ENCODE measurements at regions not wholly inside any gene's neighbourhood (a gene's known extent, or its start where the extent isn't known, plus 50 kb on each side); places are given as distances from the start of the nearest gene placed in this dataset.

DNA sequence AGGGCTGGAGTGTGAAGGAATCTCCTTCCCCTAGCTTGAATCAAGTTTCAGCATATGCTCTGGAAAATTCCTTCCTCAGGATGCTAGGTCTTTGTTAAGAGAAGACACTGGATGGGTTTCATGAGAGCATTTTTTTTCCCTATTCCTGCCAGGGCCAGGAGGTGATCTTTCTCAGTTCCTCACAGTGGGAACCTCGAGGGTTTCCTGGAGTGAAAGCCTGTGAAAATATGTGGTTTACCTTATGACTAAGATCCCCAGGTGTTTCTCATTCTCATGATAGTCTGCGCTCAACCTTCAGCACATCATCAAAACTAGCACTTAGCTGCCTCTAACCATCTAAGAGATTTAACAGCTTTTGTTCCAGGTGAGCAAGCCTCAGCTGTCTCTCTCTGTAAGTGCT is 985.3 kb upstream of the FAT3 start:
- H3K4me3 ChIP-seq (ENCODE audit: low read length) = no peak overlapping the region
- TF ChIP-seq, protein P1, sequence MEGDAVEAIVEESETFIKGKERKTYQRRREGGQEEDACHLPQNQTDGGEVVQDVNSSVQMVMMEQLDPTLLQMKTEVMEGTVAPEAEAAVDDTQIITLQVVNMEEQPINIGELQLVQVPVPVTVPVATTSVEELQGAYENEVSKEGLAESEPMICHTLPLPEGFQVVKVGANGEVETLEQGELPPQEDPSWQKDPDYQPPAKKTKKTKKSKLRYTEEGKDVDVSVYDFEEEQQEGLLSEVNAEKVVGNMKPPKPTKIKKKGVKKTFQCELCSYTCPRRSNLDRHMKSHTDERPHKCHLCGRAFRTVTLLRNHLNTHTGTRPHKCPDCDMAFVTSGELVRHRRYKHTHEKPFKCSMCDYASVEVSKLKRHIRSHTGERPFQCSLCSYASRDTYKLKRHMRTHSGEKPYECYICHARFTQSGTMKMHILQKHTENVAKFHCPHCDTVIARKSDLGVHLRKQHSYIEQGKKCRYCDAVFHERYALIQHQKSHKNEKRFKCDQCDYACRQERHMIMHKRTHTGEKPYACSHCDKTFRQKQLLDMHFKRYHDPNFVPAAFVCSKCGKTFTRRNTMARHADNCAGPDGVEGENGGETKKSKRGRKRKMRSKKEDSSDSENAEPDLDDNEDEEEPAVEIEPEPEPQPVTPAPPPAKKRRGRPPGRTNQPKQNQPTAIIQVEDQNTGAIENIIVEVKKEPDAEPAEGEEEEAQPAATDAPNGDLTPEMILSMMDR (conservative IDR thresholded peaks at IDR 0.05; ENCODE audit: low read depth, low read length) = no peak
- DNase-seq (ENCODE audit: low read depth) = no peak

DNA sequence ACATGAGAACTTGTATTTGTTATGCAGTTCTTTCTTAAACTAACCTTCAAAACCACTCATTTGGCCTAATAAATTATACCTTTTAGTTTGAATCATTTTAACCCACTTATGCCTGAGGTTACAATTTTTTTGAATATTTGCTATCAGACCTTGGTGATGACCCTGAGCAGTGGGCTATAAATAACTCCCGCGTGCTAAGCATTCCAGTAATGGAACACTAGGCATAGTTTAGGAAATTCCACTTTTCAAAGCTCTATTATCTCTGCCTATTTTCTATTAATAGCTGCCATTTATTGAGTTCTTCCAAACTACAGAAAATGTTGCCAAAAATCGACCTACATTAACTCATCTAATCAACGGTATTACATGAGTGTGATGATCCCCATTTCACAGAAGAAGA is 993.4 kb upstream of the FAT3 start:
- no peak for DNase-seq (ENCODE audit: low read depth)
- no peak overlapping the region for H3K4me3 ChIP-seq (ENCODE audit: low read length)
- TF ChIP-seq, protein P1 (conservative IDR thresholded peaks at IDR 0.05; ENCODE audit: low read depth, low read length) = no peak

DNA sequence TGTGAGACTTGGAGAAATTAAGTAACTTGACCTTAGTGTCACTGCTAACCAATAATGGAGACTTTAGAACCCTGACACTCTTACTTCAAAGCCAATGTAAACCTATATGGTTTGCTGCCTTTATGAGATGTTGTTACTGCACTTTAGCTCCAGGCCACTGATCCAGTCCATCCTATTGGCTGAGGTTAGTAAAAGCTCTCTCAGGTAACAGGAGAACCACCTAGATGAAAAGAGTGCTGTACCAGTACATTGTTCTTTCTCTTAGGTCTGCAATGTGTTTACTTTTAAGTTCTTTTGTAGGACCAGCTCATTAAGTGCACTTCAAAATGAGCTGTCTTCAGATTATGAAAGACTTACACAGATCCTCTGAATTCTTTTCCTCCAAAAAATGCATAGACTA is 994.0 kb upstream of the FAT3 start:
- no peak for DNase-seq (ENCODE audit: low read depth)
- TF ChIP-seq, protein P1 (conservative IDR thresholded peaks at IDR 0.05; ENCODE audit: low read depth, low read length) = no peak
- H3K4me3 ChIP-seq (ENCODE audit: low read length) = no peak overlapping the region

DNA sequence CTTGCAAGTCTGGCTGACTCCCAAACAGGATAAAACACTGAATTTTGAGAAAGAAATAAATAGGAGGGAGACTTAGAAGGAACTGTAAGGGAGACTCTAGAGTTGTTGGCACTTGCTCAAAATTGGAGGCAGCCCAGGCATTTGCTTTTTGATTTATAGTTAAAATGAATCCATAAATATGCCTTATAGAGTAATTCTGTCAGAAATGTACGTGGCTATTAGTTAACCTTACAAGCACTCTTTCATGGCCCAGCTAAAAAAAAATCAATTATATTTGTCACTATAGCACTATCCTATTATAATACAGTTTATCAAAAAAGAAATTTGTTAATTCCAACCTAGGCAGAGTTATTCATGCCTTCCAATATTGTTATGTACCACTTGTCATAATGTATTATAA is 1000.0 kb upstream of the CHORDC1 start:
- no peak overlapping the region for H3K4me3 ChIP-seq (ENCODE audit: low read length)
- TF ChIP-seq, protein P1 (conservative IDR thresholded peaks at IDR 0.05; ENCODE audit: low read depth, low read length) = no peak
- DNase-seq (ENCODE audit: low read depth) = no peak

DNA sequence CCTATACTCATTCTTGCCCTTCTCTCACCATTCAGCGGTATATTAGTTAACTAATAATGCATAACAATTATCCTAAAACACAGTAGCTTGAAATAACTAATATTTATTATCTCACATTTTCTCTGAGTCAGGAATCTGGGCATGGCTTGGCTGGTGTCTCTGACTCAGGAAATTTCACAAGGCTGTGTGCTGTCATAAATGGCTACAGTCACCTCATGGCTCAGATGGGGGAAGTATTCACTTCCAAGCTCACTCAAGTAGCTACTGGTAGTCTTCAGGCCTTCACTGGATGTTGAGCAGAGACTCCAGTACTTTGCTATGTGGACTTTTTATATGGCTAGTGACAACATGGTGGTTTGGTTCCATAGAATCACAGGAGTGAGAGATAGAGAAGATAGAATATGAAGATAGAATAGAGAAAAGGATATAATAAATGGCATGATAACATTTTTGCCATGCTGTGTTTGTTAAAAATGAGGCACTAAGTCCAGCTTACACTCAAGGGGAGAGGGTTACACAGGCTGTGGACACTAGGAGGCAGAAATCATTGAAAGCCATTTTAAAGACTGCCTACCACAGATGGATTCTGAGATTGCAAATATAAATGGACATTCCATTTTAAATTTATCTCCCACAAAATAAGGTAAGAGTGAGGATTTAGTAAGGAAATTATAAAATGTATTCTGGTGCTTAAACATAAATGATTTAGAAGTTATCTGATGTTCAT is 997.8 kb upstream of the CHORDC1 start:
- H3K4me3 ChIP-seq (ENCODE audit: low read length) = no peak overlapping the region
- TF ChIP-seq, protein P1 (conservative IDR thresholded peaks at IDR 0.05; ENCODE audit: low read depth, low read length) = no peak
- no peak for DNase-seq (ENCODE audit: low read depth)

DNA sequence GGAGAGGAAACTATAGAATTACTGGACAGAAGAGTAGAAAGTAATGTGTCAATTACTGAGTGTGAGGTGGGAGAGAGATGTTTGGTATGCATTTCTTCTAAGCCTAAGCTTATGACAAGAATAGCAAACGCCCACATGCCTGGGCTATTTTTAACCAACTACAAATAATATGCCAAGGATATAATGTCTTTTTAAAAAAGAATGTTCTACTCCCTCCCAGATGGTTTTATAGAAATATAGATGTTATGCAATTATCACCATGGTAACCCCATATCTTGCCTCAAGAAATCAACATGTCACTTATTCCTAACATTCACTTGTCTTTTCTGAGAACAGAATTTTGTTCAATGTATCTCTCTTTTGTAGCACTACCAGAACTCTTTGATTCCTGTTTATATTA is 996.7 kb upstream of the CHORDC1 start:
- DNase-seq (ENCODE audit: low read depth) = peak; percentile 80
- H3K4me3 ChIP-seq (ENCODE audit: low read length) = no peak overlapping the region
- TF ChIP-seq, protein P1 (conservative IDR thresholded peaks at IDR 0.05; ENCODE audit: low read depth, low read length) = no peak

DNA sequence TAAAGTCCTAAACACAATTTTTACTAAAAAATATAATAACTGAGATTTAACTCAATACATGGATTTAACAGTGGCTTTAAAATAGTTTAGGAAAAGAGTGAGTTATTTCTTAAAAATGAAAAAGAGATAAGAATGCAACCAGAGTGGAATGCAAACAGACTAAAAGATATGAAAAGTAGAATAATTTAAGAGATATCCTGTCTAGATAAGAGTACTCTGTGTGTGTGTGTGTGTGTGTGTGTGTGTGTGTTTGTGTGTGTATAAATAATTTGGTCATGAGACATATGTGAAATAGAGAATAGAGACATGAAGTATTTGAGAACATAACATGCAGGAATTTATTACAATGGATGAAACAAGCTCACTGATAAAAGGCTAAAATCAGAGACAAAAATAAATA is 986.9 kb upstream of the CHORDC1 start:
- TF ChIP-seq, protein P1 (conservative IDR thresholded peaks at IDR 0.05; ENCODE audit: low read depth, low read length) = no peak
- H3K4me3 ChIP-seq (ENCODE audit: low read length) = no peak overlapping the region
- no peak for DNase-seq (ENCODE audit: low read depth)

All from retinal pigment epithelial cell (primary cell).